ENCODE measurements at regions not wholly inside any gene's neighbourhood (a gene's known extent, or its start where the extent isn't known, plus 50 kb on each side); places are given as distances from the start of the nearest gene placed in this dataset.
A peak's percentile ranks its signal among the peaks of the same experiment; 100 is the strongest.
"Not testable (repeated sequence)": the region's sequence is repeated elsewhere in the genome, so short reads cannot be mapped to it uniquely, and the experiment has no call there.

GRCh38 chr7:75201606-75202079 is 109.3 kb downstream of the GTF2IRD2B start:
- not testable (repeated sequence) for DNase-seq (ENCODE audit: low read depth)

DNA sequence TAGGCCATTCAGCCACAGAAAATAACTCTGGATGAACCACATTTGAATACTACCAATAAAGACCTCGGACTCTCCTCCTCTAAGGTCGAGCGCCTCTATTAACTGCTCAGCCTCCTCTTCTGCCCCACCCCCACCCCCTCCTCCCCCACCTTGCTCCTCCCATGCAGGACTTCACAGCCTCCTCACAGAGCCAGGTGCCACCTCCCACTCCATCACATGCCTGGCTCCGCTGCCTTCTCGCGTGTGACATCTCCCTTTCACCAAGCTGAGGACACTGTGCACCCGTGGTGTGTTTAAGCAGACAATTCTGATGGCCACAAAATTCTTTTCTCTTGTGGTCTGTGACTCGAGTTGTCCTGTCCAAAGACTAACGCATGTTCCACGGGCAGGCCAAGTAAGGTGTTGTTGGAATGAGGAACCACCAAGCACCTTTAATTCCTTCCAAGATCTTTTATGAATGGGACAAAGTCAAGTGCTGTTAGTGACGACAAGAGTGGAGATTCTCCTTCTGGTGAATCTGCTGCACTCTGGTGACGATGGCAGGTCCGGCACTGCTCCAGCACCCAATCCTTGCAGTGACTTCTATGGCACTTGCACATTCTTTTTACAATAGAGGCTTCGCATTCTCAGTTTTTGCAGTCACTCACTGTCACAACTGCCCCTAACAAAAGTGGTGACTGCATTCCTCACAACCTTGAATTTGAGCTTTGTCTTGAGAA is 113.1 kb downstream of the GTF2IRD2B start:
- not testable (repeated sequence) for DNase-seq (ENCODE audit: low read depth)

DNA sequence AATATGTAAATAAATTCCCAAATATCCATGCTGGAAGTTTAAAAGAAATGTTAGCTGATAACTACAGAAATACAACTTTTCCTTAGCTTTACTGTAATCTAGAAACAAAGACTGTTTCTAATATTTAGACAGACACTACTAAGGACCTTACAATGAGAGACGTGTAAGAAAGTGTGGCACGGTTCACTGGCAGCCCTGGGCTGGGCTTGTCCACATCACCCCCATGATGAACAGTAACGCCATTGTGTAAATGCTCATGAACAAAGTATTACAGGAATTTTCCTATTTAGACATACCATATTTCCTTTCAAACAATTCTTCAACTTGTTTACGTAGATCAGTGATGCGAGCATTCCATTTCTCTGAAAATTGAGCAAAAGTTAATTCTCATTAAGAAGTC is 123.1 kb downstream of the GTF2IRD2B start:
- not testable (repeated sequence) for DNase-seq (ENCODE audit: low read depth)

- DNase-seq (ENCODE audit: low read depth): not testable (repeated sequence)
Observed at GRCh38 chr7:75216963-75217362, 124.6 kb downstream of the GTF2IRD2B start.

- DNase-seq (ENCODE audit: low read depth): not testable (repeated sequence)
Observed at GRCh38 chr7:75226102-75226501, 133.7 kb downstream of the GTF2IRD2B start.

DNA sequence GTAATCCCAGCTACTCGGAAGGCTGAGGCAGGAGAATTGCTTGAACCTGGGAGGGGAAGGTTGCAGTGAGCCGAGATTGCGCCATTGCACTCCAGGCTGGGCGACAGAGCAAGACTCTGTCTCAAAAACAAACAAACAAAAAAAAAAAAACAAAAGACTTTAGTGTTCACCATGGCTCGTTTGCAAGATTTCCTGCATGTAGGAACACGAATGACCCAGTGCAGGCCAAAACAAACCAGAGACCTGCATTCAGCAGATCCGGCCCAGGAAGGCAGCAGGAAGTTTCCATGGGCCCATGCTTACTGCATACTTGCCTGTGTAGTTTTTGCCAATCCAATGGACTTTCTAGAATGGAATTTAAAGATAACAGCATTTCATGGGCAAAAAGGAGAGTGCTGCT is 137.2 kb downstream of the GTF2IRD2B start:
- DNase-seq (ENCODE audit: low read depth): not testable (repeated sequence)

DNA sequence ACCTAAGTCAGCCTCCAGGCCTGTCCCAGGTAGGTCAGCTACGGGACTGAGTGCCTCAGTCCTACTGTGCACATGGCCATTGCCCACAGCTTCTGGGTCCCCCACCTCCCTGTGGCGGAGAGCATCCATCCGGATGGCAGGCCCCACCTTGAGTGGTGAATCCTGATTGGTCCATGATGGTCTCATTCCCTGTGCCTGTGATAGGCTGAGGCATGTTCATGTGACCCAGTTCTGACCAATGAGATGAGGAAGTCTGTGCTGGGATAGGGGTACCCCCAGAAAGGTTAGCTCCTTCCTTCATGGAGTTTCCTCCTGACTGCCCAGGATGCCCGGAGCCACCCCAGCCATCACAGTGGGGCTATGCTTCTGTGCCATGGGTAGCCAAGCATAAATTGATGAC is 138.2 kb downstream of the GTF2IRD2B start:
- DNase-seq (ENCODE audit: low read depth): not testable (repeated sequence)

GRCh38 chr7:75235092-75235826 is 142.9 kb downstream of the GTF2IRD2B start:
- DNase-seq (ENCODE audit: low read depth): not testable (repeated sequence)

DNA sequence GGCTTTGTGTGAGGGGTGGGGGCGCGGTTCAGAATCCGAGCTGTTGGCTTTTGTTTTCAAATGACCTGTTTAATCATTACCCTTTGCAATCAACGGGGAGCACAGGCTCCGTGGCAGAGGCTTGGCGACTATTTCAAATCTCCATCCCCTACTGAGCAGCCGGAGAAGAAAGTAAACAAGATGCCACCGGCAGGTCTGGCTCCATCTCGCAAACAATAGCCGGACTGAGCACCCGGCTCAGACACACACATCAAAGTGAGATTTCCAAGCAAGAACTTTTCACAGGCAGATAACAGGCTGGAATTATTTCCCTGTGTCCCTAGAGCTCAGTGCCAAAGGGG is 143.4 kb downstream of the GTF2IRD2B start:
- not testable (repeated sequence) for DNase-seq (ENCODE audit: low read depth)

- DNase-seq (ENCODE audit: low read depth): peak; percentile 42
Observed at GRCh38 chr7:75237255-75238187, 145.1 kb downstream of the GTF2IRD2B start.

GRCh38 chr7:75238309-75238708 is 145.9 kb downstream of the GTF2IRD2B start:
- not testable (repeated sequence) for DNase-seq (ENCODE audit: low read depth)

DNA sequence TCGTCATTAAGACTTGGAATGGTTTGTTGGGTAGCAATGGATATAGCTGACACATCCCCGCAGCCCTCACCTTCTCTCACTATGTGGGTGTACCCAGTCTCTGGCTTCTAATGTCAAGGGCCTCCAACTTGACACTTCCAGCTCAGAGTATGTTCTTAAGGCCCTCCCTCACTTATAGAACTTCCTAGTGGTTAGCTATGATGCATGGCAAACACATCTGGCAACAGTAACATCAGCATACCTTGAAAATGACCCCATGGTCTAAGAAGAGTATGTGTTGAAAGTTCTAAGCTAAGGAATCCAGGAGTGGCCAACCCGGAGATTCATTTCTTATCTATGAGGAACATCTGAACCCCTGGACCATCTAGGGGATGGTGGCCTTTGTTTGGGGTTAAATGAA is 151.2 kb downstream of the GTF2IRD2B start:
- not testable (repeated sequence) for DNase-seq (ENCODE audit: low read depth)

GRCh38 chr7:75248216-75248615 is 147.2 kb upstream of the TRIM73 start:
- not testable (repeated sequence) for DNase-seq (ENCODE audit: low read depth)

- DNase-seq (ENCODE audit: low read depth): not testable (repeated sequence)
Observed at GRCh38 chr7:75254238-75254637, 141.2 kb upstream of the TRIM73 start.

DNA sequence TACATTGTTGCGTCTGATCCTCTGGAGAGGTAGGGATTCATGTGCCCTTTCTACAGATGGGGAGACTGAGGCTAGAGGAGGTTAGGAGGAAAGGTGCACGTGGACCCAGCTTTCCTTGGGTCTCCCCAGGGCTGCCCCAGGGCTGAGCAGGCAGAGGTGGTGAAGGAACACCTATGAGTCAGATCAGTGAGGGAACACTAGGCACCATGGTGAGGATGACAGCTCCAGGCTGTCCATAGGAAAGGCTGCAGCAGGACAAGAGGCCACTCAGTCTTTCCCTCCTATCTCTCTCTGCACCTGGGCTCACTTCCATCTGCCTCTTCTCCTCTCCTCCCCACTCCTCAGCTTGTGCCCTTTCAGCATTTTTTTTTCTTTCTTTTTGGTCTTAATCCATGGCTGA is 138.0 kb upstream of the TRIM73 start:
- DNase-seq (ENCODE audit: low read depth): not testable (repeated sequence)

- DNase-seq (ENCODE audit: low read depth): not testable (repeated sequence)
Observed at GRCh38 chr7:75259454-75260003, 135.9 kb upstream of the TRIM73 start.

DNA sequence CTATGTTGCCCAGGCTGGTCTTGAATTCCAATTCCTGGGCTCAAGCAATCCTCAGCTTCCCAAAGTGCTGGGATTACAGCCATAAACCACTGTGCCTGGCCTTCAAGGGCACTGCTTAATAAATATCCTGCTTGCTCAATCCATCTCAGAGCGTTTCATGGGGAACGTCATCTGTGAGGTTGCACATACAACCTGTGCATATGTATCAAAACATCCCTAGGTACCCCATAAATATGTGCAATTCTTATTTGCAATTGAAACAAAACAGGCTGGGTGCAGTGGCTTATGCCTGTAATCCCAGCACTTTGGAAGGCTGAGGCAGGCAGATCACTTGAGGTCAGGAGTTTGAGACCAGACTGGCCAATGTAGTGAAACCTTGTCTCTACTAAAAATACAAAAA is 133.8 kb upstream of the TRIM73 start:
- not testable (repeated sequence) for DNase-seq (ENCODE audit: low read depth)

DNA sequence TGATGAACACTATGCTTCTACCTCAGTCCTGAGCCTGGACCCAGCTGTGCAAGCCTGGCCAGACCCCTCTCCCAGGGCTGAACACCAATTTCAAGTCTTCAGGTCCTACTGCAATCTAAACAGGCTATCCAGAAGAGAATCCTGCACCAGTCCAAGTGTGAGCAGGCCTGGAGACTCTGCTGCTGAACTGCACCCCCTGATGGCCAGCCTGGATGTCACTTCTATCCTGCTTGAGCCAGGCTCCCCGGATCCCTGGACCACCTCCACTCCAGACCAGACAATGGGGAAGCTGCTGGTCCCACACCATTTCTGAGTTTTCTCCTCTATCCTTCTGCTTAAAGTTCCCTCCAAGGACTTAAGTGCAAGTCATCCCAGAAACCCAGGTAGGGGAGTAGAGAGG is 127.3 kb upstream of the TRIM73 start:
- DNase-seq (ENCODE audit: low read depth): not testable (repeated sequence)

GRCh38 chr7:75269159-75269558 is 126.3 kb upstream of the TRIM73 start:
- not testable (repeated sequence) for DNase-seq (ENCODE audit: low read depth)

GRCh38 chr7:75274114-75274513 is 121.3 kb upstream of the TRIM73 start:
- DNase-seq (ENCODE audit: low read depth): not testable (repeated sequence)

Data from stimulated activated CD8-positive, alpha-beta memory T cell treated with anti-CD3 and anti-CD28 coated beads, Interleukin-12 subunit alpha, Interleukin-12 subunit beta, amount 100 ng/mL, for 4 hours (primary cell).